SH-SY5Y (cell line): ENCODE measurements at regions not wholly inside any gene's neighbourhood (a gene's known extent, or its start where the extent isn't known, plus 50 kb on each side); places are given as distances from the start of the nearest gene placed in this dataset.

Experiments used
- GATA2 ChIP-seq: IDR thresholded peaks from 2 replicates; pipeline ENCODE4 v1.6.1; 2011; ENCODE audit warnings: mild to moderate bottlenecking, low read depth, low read length
- GATA3 ChIP-seq: IDR thresholded peaks from 2 replicates; pipeline ENCODE4 v1.6.1; 2011; ENCODE audit warnings: low read depth, mild to moderate bottlenecking, low read length, moderate library complexity

GRCh38 chr2:145157036-145157675, 637.2 kb upstream of the ZEB2 start:
- TF ChIP-seq GATA3 (no peak), GATA2 (no peak)
